Daoy (cell line): ENCODE measurements at regions not wholly inside any gene's neighbourhood (a gene's known extent, or its start where the extent isn't known, plus 50 kb on each side); places are given as distances from the start of the nearest gene placed in this dataset.
"Not testable (repeated sequence)": the region's sequence is repeated elsewhere in the genome, so short reads cannot be mapped to it uniquely, and the experiment has no call there.

Source experiments
- DNase-seq: peaks from one replicate; pipeline ENCODE4 v3.0.0-alpha.2; 2015; ENCODE audit warnings: low read depth

DNA sequence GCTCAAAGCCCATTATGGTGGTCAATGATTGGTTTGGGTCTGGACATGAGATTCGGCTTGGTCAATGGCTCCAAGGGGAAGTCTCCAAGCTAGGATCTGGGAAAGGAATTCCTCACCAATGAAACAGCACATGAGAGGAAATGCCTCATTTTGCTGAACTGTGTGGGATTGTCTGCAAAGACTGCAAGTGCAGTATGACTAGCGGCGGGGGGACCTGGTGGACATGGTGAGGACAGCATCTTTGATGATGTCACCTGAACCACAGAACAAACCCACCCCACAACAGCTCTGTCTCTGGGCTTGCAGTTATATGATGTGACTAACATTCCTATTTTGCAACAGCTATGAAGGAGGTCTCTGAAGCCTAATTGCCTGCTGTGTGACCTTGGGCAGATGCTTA, 50.6 kb upstream of the NKD1 start:
- peak; percentile 67 for DNase-seq

DNA sequence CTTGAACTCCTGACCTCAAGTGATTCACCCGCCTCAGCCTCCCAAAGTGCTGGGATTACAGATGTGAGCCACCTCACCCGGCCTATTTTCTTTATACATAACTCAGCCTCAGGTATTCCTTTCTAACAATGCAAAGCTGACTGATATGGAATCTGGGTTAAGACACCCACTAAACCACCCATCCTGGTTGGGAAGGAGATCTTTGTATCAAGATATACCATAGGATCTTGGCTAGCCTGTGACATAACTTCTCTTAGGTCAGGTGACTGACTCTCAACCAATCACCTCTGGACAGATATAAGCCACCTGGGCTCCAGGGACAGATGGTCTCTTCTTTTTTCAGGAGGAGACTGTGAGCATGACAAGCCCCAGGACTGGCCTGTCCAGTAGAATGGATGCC, 51.2 kb upstream of the NKD1 start:
- DNase-seq = no peak

DNA sequence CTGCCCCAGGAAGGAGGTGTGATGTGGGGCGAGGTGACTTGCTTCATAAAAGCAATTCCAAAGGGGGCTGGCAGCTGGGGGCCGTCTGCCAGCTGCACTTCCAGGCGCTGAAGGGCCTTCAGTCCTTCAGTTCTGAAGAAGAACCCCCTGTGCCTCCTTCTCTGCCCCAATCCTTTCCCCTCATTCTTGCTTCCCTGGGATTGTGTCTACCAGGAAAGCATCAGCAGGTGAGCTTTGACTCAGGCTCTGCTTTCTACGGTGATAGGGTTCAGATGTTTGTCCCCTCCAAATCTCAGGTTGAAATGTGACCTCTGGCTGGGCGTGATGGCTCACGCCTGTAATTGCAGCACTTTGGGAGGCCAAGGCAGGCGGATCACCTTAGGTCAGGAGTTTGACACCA, 52.5 kb upstream of the NKD1 start:
- no peak for DNase-seq

DNA sequence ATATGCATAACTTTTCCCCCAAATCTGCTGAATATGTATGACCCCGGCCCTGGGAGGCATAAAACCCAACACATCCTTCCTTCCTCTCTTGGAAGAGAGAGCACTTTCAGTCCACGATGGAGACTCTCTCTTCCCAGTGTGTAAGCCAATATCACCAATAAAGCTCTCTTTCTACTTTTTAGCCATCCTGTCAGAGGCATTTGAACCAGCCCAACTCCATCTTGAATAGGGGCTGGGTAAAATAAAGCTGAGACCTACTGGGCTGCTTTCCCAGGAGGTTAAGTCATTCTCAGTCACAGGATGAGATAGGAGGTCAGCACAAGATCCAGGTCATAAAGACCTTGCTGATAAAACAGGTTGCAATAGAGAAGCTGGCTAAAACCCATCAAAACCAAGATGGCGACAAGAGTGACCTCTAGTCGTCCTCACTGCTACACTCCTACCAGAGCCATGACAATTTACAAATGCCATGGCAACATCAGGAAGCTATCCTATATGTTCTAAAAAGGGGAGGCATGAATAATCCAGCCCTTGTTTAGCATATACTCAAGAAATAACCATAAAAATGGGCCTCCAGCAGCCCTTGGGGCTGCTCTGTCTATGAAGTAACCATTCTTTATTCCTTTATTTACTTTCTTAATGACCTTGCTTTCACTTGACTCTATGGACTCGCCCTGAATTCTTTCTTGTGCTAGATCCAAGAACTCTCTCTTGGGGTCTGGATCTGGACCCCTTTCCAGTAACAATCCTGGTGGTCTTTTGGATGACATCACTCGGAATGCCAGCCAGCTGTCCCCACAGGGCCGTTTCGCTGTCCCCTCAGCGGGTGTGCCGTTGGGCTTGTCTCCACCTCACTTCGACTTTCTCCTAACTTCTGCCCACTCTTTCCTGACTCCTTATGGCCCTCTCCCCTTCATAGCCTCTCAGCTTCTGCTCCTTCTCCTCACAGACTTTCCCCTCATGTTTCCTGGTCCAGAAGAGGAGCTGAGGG, 53.4 kb upstream of the NKD1 start:
- DNase-seq = no peak

DNA sequence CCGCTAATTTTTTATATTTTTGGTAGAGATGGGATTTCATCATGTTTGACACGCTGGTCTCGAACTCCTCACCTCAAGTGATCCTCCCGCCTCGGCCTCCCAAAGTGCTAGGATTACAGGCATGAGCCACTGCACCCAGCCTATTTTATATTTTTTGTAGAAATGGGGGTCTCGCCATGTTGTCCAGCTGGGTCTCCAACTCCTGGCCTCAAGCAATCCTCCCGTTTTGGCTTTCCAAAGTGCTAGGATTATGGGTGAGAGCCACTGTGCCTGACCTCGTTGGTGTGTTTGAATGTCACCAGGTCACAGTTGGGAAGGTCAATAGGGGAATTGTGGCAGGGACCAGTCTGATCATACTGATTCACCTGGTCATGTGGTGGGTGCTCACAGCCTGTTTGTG, 56.7 kb upstream of the NKD1 start:
- no peak for DNase-seq

DNA sequence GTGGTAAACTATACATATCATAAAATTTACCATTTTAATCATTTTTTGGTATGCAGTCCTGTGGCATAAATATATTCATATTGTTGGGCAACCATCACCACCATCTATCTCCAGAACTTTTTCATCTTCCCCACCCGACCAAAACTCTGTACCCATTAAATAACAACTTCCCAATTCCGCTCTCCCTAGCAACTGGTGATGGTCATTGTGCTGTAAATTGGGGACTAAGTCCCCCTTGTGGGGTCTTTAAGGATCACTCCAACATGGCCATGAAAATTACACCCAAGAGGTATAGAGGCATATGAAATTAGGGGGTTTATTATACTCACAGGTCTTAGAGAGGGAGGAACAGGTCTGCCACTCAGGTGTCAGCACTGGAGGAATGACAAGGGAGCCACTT, 57.4 kb upstream of the NKD1 start:
- DNase-seq = no peak

DNA sequence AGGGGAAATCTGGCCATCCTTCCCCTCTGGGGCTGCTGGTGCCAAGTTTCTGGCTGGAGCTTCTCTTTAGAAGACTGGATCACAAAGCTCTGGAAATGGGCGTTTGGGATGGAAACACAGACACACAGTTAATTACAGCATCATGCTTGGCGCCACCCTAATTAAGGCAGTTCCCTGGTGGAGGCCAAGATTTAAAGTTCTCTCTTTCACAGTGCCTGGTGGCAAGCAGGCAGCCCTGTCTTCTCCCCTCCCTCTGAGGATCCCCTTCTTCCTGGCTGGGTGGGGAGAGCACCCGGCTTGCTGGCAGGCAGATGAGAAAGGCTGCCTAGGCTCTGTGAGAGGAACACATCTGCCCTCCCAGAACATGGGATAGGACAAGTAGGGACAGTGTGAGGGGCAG, 59.0 kb upstream of the NKD1 start:
- DNase-seq = no peak

DNA sequence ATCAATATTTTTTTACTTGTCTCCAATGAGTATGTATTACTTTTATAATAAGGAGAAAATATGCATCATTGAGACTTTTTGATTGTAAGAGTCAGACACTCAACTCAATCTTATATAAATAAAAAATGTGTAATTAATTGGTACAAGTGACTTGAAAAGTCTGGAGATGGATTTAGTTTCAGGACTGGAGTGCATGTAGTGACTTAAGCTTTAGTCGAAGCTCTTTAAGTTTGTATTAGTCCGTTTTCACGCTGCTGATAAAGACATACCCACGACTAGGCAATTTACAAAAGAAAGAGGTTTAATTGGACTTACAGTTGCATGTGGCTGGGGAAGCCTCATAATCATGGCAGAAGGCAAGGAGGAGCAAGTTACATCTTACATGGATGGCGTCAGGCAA, 60.7 kb upstream of the NKD1 start:
- no peak for DNase-seq

DNA sequence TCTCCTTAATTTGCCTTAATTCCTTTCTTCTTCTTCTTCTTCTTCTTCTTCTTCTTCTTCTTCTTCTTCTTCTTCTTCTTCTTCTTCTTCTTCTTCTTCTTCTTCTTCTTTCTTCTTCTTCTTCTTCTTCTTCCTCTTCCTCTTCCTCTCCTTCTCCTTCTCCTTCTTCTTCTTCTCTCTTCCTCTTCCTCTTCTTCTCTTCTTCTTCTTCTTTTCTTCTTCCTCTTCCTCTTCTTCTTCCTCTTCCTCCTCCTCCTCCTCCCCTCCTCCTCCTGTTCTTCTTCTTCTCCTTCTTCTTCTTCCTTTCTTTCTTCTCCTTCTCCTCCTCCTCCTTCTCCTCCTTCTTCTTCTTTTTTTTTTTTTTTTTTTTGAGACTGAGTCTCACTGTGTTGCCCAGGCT, 62.0 kb upstream of the NKD1 start:
- DNase-seq = not testable (repeated sequence)

DNA sequence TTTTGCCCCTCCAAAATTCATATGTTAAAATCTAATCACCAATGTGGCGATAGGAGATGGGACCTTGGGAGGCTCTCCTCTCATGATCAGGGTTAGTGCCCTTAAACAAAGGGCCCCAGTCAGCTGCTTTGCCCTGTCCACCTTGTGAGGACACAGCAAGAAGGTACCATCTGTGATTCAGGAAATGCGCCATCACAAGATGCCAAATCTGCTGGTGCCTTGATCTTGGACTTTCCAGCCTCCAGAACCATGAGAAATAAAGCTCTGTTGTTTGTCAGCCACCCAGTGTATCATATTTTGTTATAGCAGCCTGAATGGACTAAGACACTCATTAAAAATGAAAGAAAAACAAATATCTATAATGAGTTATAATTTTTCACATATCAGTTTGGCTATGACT, 63.0 kb upstream of the NKD1 start:
- DNase-seq = no peak

DNA sequence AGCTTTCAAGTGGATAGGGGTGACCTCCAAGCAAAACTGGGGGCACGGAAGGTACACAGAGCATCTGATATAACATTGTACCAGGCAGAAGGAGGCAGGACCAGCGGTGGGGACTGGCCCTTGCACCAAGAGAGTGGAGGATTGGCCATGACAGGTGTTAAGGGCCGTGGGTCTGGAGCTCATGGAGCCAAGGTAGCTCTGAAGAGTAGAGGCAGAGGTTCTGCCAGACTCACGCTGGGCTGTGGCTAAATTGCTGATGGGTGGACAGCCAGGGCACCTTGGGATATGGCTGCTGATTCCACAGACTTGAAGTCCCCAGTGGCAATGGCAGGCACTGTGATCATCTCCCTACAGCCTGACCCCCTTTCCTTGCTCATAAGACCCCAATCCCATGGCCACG, 65.9 kb upstream of the NKD1 start:
- no peak for DNase-seq

DNA sequence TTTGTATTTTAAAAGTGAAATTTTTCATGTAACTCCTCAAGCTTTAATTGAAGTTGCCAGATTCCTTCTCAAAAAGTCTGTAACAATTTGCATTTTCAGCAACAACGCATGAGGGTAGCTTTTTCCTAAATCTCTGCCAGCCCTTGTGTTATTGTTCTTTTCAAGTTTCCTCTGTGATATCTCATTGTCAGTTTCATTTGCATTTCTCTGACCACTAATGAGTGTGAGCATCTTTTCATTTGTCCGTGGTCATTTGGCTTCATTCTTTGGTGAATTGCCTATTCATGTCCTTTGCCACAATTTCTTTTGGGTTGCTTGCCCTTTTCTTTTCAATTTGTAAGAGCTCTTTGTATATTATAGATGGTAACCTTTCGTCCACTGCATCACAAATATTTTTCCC, 68.0 kb upstream of the NKD1 start:
- DNase-seq = no peak

DNA sequence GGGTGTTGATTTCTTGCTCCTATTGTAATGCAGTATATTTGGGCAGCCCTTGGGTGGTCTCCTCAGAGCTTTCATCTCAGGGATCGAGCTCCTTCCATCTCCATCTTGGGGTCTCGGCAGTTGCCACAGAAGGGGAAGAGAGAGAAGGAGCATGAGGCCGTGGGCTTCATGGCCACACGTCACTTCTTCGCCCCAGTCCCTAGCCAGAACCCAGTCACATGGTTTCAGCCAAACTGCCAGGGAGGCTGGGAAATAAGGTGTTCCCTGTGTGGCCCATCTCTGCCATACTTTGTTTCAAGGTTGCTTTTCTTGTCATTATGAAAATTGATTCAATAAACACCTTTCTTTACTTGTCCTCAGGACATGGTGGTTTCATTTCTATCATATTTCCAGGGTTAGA, 68.4 kb upstream of the NKD1 start:
- no peak for DNase-seq

DNA sequence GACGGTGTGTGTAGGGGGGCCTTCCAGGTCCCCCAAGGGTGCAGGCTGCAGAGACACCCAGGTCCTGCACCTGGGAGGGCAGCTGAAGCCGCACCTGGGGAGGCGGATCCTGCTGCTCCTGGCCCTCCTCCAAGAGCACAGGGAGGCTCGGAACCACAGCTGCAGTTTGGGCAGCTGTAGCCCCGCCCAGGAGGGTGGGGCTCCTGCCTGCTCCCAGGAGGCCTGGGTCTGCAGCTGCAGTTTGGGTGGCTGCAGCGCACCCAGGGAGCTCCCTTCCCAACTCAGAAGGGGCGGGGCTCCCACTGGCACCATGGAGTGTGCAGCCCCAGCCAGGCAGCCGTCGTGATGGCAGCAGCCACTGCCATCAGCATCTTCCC, 69.4 kb upstream of the NKD1 start:
- DNase-seq = no peak

DNA sequence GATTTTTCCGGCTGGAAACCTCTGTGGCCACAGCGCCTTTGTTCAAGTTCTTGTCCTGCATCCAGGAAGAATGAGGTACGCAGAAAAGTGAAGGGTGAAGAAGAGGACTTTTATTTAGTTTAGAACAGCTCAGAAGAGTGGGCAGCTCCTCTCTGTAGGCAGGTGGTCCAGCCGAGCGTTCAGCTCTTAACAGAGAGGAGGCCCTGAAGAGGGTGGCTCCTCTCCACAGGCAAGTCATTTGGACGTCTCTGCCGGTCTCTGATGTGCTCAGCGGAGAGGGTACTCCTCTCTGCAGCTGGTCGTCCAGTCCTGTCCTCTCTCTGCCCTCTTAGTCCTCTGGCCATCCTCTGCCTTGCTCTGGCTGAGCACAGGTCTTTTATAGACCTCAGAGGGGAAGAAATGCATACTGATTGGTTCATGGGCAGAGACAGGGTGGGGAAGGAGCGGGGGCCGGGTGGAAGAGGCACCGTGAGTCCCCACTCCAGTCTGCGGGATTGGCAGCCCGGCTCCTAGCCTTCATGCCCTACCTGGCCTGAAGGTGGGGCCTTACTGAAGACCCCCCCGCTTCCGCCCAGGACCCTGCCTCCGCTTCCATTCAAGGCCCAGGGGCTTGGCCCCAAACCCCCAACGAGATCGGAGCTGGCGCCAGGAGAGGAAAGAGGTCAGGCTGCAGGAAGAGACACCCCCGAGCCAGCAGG, 70.0 kb upstream of the NKD1 start:
- DNase-seq = no peak

DNA sequence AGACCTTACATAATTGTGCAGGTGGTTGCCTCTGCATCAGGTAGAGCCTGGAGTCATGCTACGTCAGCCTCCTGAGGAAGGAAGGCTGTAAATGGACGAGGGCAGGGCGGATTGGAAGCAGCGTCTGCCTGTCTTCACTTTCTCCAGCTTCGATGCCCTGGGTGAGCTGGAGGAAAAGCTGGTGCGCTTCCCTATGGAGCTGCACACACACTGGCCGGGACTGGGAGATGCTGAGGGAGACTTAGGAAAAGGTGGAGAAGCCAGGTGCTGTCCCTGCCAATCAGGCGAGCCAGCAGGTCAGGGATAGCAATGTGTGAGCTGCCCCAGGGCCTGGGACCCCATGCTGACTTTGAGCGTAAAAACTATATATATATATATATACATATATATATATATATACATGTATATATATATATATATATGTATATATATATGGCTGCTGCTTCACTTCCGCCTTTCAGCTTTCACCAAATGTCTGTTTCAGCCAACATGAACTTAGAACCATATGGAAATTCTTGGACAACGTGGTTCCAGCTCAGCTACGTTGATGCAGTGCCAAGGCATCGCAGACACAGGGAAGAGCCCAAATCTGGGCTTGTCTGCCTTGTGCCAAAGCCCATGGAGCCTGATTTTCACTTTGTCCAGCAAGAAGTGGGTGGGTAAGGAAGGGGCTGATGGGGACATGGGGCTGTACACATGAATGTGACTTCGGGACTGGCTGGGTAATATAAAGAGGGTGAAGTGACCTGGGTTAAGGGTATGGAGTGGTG, 71.5 kb upstream of the NKD1 start:
- DNase-seq = no peak

DNA sequence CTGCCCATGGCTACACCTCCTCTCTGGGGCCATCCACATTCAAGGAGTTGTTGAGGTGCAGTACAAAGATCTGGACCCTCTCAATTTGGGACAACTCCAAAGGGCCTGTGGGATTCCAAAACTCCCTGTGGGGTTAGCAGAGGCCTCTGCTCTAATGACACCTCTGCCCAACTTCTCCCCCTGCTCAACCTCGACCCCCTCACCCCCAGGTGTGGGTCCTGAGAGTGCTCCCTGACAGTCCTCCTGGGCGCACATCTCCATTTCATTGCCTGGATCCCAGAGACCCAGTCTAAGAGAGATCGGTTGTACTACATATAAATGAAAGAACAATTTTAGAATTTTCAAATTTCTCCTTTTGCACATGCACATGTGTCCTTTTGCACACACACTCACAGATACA, 73.0 kb upstream of the NKD1 start:
- no peak for DNase-seq

DNA sequence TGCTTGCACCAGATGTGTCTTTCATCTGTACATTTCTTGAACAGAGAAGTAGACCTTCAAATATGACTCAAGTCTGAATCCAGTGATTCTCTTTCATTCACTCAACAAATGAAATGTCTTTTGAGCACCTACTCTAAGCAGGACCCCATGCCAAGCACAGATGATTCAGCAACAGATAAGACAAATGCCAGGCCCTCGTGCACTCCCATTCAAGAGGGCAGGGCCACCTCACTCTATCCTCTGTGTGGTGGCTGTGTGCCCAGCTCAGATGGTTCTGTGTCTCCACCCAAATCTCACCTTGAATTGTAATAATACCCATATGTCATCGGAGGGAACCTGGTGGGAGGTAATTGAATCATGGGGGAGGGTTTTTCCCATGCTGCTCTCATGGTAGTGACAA, 74.1 kb upstream of the NKD1 start:
- peak; percentile 67 for DNase-seq

DNA sequence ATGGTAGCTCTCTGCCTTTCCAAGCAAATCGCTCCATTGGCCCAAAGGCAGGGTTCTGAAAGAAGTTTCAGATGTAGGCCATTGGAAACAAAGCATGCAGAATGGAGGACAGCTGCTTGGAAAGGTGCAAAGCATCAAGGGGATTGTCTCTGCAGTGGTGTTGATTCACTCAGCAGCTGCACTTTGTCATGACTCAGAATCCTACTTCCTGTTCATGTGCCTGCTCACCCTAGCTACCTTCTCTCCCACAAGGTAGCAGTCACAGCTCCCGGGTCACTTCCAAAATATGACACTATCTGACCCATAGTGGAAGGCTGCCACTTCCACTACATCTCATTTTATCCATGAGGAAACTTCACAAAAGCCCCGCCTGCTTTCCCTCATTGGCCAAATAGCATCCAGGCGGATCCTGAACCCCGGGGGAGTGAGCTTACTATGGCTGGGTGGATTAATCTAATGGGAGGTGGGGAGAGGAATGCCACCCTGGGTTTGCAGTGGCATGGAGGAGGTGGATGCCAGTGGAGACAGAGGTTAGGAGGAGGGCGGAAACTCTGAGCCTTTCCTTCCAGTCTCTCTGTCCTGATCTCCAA, 74.7 kb upstream of the NKD1 start:
- peak; percentile 61 for DNase-seq

DNA sequence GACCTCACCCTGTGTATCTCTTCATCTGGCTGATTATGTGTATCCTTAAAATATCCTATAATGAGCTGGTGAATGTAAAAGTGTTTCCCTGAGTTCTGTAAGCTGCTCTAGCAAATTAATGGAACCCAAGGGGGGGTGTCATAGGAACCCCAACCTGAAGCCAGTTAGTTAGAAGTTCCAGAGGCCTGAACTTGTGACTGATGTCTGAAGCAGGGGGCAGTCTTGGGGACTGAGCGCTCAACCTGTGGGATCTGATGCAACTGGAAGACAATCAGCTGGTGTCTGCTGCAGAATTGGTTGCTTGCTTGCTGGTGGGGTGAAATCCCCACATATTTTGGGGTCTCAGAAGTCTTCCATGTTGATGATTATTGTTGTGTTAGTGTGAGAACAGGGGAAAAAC, 75.7 kb upstream of the NKD1 start:
- no peak for DNase-seq

DNA sequence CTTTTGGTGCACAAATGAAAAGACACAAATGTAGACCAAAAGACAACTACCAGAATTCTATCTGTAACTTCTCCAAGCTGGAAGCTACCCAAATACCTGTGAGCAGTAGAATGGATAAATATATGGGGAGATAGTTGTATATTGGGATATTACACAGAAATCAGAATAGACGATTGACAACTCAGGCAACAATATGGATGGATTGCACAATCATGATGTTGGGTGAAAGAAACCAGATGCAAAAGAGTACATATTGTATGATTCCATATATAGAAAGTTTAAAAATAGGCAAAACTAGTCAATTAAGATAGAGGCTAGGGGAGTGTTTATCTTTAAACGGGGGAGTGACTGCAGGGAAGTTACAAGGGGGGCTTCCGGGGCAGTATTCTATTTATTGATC, 77.5 kb upstream of the NKD1 start:
- no peak for DNase-seq

DNA sequence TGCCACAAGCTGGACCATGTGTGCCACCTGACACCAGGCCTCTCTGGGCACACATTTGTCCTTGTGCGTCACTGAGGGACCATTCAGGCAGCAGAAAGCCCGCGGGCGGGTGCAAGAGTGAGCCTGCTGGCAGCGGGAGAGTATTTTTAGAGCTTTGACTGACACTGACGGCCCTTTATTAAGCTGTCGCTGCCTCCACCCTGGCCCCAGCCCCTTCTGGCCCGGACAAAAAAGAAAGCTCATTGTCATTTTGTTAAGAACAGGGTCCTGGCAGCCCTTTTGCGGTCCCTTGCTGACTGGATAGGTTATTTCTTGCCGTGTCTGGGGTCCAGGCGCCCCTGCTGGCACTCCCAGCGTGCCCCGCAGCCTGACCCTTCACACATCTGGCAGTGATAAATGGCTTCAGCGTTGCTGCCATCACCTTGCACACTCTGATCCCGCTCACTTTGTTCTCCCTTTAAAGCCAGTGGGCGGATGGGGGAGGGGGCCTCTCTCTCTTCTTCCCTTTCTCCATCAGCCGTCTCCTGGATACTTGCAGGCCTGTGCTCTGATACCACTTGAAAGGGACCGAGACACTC, 78.4 kb upstream of the NKD1 start:
- DNase-seq = no peak
